Stimulated activated CD8-positive, alpha-beta memory T cell treated with anti-CD3 and anti-CD28 coated beads, Interleukin-4, amount 100 ng/mL, for 1 hour (primary cell): ENCODE measurements at regions not wholly inside any gene's neighbourhood (a gene's known extent, or its start where the extent isn't known, plus 50 kb on each side); places are given as distances from the start of the nearest gene placed in this dataset.

Source experiments
- DNase-seq, 2 donors: peaks; one replicate each; pipeline ENCODE4 v3.0.0-alpha.2; 2020; ENCODE audit warnings: low read depth in 2 of 2, low spot score in 1 of 2

DNA sequence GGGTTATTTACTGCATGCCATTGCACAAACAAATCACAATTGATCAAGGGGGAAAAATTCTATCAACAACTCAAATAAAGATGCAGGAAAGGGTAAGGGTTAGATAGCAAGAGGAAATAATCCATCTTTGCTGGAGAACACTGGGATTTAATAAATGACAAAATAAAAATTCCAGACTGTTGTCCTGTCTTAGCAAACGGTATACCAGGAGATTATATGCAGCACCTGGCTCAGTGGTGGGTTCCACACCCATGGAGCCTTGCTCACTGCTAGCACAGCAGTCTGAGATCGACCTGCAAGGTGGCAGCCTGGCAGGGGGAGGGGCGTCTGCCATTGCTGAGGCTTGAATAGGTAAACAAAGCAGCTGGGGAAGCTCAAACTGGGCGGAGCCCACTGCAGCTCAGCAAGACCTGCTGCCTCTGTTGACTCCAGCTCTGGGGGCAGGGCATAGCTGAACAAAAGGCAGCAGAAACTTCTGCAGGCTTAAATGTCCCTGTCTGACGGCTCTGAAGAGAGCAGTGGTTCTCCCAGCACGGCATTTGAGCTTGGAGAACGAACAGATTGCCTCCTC is 296.5 kb upstream of the THSD7B start:
- DNase-seq = no peak

DNA sequence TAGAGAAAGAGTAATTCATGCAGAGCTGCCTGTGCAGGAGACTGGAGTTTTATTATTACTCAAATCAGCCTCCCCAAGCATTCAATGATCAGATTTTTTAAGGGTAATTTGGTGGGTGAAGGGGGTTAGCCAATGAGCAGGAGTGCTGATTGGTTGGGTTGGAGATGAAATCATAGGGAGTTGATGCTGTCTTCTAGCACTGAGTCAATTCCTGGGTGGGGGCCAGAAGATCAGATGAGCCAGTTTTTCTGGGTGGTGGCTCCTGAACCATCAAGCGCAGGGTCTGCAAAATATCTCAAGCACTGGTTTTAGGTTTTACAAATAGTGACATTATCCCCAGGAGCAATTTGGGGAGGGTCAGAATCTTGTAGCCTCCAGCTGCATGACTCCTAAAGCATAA is 312.8 kb upstream of the THSD7B start:
- DNase-seq = no peak

DNA sequence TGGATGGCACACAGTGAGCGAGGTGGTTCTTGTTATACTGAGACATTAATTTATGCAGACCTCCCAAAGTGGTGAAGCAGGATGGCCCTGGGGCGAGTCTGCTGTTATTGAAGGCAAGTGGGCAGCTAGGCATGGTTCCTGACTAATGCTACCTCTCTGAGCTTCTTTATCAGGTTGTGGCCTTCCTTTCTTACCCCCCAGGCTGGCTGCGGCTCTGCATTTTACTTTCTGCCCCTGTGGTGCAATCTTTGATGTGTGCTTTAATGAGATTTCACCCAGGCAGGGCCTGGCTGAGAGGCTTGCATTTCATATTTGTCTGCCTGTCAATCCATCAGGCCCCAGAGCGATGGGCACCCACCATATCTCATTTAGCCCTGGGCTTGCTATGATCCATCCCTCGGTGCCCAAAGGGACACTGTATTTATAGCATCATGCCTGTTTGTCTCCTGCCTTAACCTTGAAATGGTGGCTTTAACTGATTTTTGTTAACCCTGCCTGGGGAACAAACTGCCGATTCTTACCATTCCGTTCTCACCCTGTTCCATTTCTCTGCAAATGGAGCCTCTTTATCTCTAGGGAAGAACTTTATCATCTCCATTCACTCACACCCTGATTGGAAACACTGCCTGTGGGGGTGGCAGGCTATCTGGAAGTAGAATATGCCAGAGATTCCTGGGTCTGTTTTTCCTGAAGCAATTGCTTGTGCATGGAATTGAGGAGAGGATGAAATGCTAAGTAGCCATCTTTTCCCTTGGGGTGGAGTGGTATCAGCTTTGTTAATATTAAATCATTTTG is 316.2 kb upstream of the THSD7B start:
- DNase-seq = no peak

DNA sequence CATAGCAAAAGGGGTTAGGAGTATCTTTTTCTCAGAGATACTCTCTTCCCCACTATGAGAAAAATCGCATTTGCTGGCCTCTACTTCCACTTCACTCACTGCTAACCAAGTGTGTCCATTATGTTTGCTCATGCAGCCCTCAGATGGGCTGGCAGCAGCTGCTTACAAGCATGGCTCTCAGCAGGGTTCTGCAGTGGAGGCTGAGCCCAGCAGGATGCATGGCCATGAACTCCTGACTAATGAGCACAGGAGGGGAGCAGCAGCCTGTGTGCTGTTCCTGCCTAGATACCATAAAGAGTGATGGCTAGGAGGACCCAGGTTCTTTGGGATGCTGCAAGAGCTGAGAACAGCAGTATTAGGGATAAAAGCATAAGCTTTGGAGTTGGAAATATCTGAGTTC is 316.9 kb upstream of the THSD7B start:
- DNase-seq = no peak

DNA sequence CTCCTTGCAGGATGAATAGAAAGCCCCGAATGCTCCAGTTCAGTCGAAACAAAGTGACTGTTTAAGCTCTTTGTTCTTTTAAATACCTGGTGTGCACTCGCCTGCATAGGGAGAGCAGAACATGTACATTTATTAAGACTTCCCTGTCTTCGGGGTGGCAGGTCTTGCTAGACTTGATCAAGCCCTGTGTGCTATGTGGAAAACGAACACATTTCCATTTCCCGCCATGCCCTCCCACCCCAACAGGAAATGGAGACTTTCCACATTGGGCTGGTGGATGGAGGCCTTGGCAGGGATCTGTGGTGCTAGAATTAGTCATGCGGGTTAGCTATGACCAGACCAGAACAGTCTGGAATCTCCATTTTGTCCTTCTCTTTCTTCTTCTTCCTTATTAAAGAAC is 321.0 kb upstream of the THSD7B start:
- no peak for DNase-seq

DNA sequence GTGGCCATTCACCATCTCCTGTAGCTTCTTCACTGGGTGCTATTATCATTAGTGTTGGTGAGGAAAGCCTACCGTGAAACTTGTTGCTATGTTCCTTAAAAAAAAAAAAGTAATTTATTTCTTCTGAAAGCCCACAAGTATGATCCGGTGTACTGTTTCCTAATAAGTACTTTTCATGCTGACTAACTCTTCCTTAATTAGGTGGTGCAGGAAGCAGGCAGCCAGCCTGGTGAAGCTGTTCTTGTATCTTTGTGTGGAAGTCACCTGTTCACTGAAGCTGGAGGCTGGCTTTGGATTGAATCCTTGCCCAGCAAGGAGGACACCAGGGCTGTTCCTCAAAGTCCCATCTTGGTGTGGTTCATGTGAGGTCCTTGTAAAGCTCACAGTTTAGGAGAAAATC is 321.7 kb upstream of the THSD7B start:
- no peak for DNase-seq

DNA sequence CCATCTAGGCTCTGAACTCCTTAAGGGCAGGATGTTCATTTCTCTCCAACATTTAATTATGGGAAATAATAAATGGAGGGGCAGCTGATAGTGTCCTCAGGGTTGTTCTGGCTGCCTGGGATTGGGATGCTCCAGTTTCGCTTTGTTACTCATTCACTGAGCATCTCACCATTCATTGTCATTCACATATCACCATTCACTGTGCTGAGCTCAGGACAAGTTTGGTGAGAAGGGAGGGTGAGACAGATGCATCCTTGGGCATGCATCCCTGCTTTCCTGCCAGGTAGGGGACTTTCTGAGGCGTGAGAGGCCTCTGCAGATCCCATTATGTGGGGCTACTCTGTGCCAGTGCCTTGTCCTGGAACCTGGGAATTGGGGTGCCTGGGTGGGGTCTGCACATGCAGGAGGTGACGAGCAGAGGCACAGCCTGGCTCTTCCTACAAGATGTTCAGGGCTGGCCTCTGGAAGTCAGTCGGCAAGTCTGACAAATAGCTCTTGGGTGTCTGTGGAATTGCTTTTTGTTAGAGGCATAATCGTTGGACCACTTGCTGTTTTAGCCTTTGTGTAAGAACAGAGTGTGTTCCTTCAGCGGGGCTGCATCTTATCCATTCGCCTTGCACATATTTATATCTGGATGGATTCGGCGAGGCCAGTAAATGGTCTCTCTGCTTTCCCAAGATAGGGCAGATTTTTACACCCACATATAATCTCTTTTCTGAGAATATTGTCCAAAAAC is 323.2 kb upstream of the THSD7B start:
- no peak for DNase-seq

DNA sequence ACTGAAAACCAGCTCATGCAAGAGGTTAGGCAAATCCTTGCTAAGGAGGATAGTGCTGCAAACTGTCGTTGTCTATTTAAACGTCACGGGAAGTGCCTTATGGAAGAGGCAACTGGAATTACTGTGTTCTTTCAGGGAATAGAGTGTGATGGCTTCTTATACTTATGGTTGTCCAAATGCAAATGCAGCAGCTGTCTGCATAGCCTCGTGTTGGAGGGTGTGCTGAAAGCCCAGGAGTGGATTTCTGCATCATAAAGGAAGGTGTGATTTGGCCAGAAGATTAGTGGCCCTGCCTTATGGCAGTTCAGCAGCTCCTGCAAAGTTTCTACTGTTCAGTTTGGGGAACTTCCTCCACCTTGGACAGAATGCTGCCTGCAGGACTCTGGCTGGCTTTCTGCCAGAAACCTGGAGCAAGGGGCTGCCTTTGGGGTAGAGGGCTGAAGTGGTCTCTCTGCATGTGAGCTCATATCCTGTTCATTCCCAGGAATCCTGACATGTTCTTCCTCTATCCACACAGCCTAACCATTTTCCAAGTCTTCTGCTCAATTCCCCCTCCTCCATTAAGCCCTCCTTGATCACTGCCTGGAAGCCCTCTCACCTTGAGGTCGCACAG is 321.2 kb upstream of the CXCR4 start:
- DNase-seq = no peak

DNA sequence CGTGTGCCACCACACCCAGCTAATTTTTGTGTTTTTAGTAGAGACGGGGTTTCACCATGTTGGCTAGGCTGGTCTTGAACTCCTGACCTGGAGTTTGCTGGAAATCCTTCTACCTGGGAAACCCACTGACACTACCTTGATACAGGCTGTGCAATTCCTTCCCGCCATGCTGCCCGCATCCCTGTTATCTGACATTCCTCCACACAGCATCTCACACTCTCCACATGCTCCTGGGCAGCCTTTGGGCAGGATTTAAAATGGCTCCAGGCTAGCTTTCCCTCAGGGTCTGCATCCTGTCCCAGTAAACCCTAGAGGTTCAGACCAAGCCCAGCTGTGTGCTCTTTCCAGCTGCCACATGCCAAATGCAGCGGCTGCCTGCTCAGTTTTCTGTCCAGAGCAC is 319.5 kb upstream of the CXCR4 start:
- no peak for DNase-seq

DNA sequence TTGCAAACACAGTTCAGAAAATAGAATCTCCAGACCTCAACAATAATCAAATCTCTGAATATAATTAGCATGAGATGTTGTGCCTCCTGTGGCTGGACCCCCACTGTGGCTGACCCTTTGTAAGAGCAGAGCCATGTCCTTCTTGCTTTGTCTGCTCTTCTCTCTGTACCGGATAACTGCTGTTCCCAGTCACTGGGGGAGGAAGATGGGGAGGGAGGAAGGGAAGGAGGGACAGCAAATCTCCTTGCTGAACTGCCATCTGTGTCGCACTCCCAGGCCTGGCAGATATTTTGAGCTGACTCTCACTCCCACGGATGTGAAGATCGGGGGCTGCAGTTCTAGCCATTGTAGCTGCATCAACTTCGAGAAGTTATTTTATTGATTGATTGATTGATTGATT is 319.0 kb upstream of the CXCR4 start:
- DNase-seq = no peak

DNA sequence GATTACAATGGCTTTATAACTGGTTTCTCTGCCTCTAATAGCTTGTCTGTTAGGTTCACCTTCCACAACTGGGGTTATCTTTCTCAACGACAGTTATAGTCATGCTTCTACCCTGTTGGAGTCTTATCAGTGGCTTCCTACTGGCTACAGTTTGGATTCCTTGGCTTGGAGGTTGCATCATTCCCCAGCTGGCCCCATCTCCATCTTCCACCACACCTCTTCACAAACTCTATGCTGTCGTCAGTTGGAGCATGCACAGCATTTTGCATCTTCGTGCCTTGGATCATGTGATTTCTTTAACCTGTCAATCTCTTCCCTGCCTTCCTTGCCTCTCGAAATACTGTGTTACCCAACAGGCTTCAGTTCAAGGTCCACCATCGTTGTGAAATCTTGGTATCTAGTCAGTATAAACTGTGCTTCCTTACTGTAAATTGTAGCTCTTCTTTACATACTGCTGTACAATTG is 316.3 kb upstream of the CXCR4 start:
- DNase-seq = no peak

DNA sequence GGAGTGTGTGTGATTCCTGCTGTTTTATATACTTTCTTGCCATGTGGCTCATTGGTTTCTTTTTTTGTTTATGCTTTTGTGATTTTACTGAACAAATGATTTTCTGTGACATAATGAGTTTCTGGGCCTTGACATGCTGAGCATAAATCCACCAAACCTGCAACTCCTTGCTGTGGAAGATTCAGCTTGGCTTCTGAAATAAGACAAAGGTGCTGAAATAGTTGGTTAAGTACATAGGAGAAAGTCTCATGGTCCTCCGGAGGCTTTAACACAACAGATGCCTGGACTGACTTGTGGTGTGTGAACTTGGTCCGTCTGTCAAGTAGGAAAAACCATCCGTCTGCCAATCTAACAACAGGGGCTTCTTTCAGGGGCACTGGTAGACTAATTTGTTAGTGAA is 315.3 kb upstream of the CXCR4 start:
- no peak for DNase-seq

DNA sequence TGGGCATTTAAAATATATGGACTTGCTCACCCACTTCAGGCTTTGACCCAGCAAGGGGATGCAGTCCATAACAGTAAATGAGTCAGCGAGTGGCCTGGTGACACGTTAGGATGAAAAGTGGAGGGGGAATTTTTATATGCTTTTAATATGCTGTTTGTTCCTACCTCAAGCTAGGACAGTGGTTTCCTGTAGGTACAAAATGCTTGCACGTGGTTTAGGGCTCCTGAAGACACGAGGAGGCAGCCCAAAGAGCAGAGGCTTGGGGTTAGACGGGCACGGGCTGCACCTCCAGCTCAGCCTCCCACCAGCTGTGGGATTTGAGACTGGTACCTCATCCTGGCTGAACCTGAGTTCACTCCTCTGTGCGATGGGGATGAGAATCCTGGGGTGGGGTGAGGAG is 306.2 kb upstream of the CXCR4 start:
- DNase-seq = no peak

DNA sequence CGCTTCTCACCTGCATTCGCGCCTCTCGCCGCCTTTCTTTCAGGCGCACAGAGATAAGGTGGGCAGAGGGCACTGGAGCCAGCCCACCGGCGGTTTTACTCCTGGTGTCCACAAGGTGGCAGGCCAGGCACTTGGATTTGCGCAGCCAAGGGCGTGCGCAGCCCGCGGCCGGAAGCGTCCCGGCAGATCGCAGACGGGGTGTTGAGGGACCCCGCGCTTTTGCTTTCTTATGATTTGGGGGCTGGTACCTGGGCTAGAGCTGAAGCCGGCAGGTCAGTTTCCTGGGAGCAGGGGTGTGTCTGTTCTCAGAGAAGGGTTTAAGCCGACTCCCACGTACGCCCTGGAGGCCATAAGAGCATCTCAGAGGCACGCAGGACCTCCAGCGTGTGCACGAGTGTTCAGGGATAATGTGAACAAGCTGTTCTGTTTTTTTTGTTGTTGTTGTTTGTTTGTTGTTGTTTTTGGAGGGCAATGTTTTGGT is 305.6 kb upstream of the CXCR4 start:
- DNase-seq = peak; percentile 43 to 66

DNA sequence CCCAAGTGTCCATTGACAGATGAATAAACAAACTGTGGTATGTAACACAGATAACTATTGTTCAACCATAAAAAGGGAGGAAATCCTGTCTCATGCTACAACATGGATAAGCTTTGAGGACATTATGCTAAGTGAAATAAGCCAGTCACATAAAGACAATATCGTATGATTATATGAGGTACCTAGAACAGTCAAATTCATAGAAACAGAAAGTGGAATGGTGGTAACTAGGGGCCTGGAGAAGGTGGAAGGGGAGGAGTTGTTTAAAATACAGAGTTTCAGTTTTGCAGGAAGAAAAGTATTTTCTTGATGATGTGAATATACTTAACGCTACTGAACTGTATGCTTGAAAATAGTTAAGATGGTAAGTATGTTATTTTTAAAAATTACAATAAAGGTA is 304.6 kb upstream of the CXCR4 start:
- DNase-seq = no peak

DNA sequence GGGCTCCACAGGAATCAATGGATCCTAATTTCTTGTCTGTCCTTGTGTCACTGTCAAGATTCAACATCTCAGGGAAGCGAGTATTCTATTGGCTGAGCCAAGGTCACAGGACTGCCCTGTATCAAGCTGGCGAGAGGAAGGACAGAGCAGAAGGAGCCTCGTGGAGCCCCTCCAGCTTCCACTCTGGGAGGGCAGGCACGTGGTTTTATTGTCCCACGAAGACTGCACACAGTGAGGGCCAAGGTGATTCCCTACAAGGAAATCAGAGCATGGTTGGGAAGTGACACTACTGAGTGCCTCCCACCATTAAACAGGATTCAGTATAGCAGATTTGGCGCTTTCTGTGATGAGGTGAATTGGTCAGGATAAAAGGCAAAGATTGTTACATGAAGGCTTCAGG is 302.4 kb upstream of the CXCR4 start:
- DNase-seq = no peak

DNA sequence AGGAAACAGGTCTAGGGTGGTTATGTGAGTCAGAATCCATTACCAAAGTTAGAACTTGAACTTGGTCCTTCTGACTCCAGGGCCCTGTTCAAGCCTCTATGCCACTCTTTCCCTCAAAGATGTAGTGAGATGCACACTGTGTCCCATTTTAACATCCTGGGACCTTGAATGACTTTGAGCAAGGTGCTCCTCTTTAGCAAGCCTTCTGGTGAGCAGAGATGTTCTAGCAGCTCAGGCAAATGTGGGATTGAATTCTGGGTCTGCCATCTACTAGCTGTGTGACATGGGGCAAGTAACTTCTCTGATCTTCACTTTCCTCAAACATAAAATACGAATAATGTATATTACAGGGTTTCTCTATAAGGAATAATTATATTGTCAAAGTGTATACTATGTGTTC is 294.0 kb upstream of the CXCR4 start:
- DNase-seq = no peak

DNA sequence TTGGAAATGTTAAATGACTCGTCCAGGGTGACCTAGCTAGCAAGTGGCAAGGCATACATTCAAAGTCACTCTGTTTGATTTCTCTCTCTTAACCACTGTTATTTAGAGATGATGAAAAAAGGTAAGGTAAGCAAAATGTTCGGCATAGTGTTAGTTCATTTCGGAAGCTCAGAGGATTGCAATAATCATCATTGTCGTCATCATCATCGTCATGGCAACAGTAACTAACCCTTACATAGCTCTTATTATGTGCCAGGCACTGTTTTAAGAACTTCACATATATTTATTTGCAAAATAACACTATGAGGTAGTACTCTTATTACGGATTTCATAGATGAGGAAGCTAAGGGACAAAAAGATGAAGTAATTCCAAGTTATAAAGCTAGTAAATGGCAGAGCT is 292.7 kb upstream of the CXCR4 start:
- DNase-seq = no peak

DNA sequence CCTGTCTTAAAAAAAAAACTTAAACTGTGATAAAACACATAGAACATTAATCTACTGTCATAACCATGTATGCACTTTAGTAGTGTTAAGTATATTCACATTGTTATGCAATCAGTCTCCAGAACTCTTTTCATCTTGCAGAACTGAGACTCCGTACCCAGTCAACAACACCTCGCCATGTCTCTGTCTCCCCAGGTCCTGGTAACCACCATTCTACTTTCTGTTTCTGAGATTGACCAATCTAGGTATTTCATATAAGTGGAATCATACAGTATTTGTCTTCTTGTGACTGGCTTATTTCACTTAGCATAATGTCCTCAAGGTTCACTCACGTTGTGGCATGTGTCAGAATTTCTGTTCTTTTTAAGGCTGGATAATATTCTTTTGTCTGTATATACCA is 290.8 kb upstream of the CXCR4 start:
- DNase-seq = no peak

DNA sequence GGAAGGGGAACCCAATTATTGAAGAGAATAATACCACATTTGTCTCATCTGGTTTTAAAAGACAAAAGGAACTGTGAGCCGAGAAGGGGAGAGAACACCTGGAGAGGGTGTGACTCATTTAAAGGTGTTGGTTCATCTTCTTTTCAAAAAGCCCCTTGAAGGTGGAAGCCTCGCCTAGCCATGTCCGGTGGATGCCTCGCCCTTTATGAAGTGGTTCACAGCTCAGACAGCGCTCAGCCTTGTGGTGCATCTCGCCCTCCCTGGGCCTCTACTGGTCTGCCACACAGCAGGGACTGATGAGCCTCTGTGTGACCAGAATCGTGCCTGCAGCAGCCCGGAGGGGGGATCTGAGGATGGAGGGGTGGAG is 290.0 kb upstream of the CXCR4 start:
- DNase-seq = no peak

DNA sequence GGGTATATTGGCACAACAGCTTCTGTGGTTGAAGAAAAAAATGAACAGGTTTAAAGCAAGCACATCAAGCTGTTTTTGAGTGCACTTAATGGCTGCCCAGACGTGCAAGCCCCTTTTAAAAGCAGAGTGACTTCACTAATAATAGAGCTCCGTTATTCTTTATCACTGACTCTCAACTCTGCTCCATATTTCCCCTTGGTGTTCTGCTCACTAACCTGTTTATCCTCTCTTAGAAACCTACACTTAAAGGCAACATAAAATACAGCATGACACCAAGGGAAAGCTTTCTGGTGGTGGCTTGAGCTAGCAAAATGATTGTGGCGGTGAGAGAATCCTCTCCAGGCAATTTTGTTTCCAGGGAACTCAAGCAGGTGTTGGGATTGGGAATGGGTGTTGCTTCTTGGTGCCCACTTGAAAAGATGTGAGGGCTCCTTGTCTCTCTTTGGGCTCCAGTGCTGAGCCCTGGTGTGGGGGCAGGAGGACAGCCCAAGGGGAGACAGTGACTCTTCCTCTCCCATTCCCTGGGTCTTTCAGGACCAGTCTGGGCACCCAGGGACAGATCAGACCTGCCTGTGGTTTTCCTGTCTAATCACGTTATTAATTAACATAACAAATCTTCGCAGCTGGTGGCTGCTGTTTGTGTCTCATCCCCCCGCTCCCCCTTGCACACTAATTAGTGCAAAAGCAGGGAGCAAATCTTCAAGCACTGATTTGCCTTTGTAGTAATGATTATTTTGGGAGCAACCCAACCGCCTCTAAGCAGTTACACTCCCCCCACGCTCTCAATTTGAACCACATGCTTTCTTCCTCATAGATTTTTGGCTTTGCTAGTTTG is 289.4 kb upstream of the CXCR4 start:
- DNase-seq = no peak
